Mesothelial cell of epicardium (in vitro differentiated cells): ENCODE measurements at regions not wholly inside any gene's neighbourhood (a gene's known extent, or its start where the extent isn't known, plus 50 kb on each side); places are given as distances from the start of the nearest gene placed in this dataset.

Experiments used
- DNase-seq, 2 experiments: peaks; one replicate each; pipeline ENCODE4 v3.0.0; 2021; ENCODE audit warnings: low spot score in 2 of 2; ENCODE audit not compliant: unreplicated experiment in 2 of 2
- H3K27ac Mint-ChIP-seq: 2 replicates; pipeline ENCODE4 v1.8.0; 2021; ENCODE audit warnings: mixed read lengths
- H3K27me3 Mint-ChIP-seq: 2 replicates; pipeline ENCODE4 v1.8.0; 2021; ENCODE audit warnings: low read depth, mixed read lengths
- H3K36me3 Mint-ChIP-seq: 2 replicates; pipeline ENCODE4 v1.8.0; 2021; ENCODE audit warnings: mixed read lengths
- H3K4me1 Mint-ChIP-seq: 2 replicates; pipeline ENCODE4 v1.8.0; 2021; ENCODE audit warnings: mixed read lengths
- H3K4me3 Mint-ChIP-seq: 2 replicates; pipeline ENCODE4 v1.8.0; 2021; ENCODE audit warnings: mild to moderate bottlenecking, moderate library complexity, mixed read lengths
- H3K9me3 Mint-ChIP-seq: 2 replicates; pipeline ENCODE4 v1.8.0; 2021; ENCODE audit warnings: mixed read lengths
- CTCF ChIP-seq: fragments of 200-600 bp; sonication (generic); IDR thresholded peaks from one replicate; pipeline ENCODE4 v1.5.0; 2021; ENCODE audit warnings: antibody characterized with exemption; ENCODE audit not compliant: unreplicated experiment

GRCh38 chr2:173584000-173584399, 229.3 kb downstream of the CDCA7 start:
- Mint-ChIP-seq H3K36me3 (no peaks in the 10 kb centered on the region), H3K27me3 (no peaks in the 10 kb centered on the region), H3K4me1 (peaks cover 10% of the 10 kb centered on the region), H3K9me3 (no peaks in the 10 kb centered on the region), H3K27ac (no peak overlapping the region), H3K4me3 (no peak overlapping the region)
- DNase-seq: no peak
- no peak for TF ChIP-seq CTCF

- DNase-seq: no peak
- no peak for TF ChIP-seq CTCF
- H3K9me3 Mint-ChIP-seq: no peaks in the 10 kb centered on the region
- H3K36me3 Mint-ChIP-seq: no peaks in the 10 kb centered on the region
- H3K4me1 Mint-ChIP-seq: peaks cover 10% of the 10 kb centered on the region
- no peak overlapping the region for H3K4me3 Mint-ChIP-seq
- H3K27ac Mint-ChIP-seq: no peak overlapping the region
- H3K27me3 Mint-ChIP-seq: no peaks in the 10 kb centered on the region
These were observed 230.2 kb downstream of the CDCA7 start for GRCh38 chr2:173584676-173585458.

- Mint-ChIP-seq H3K36me3 (peaks cover 6% of the 10 kb centered on the region), H3K27me3 (no peaks in the 10 kb centered on the region), H3K4me1 (peaks cover 10% of the 10 kb centered on the region), H3K27ac (no peak overlapping the region), H3K9me3 (peaks cover 12% of the 10 kb centered on the region), H3K4me3 (no peak overlapping the region)
- no peak for TF ChIP-seq CTCF
- no peak for DNase-seq
These were observed 234.3 kb downstream of the CDCA7 start for GRCh38 chr2:173588931-173589369.

- no peak for TF ChIP-seq CTCF
- Mint-ChIP-seq H3K27ac (no peak overlapping the region), H3K36me3 (peaks cover 6% of the 10 kb centered on the region), H3K27me3 (no peaks in the 10 kb centered on the region), H3K4me1 (peaks cover 7% of the 10 kb centered on the region), H3K9me3 (peaks cover 18% of the 10 kb centered on the region), H3K4me3 (no peak overlapping the region)
- no peak for DNase-seq
These were observed 235.1 kb downstream of the CDCA7 start for GRCh38 chr2:173589604-173590275.

GRCh38 chr2:173590276-173590861, 235.7 kb downstream of the CDCA7 start:
- no peaks in the 10 kb centered on the region for H3K27me3 Mint-ChIP-seq
- H3K4me3 Mint-ChIP-seq: no peak overlapping the region
- TF ChIP-seq CTCF: no peak
- H3K27ac Mint-ChIP-seq: no peak overlapping the region
- peaks cover 21% of the 10 kb centered on the region for H3K9me3 Mint-ChIP-seq
- H3K36me3 Mint-ChIP-seq: peaks cover 6% of the 10 kb centered on the region
- DNase-seq: no peak
- H3K4me1 Mint-ChIP-seq: peaks cover 1% of the 10 kb centered on the region
